ENCODE measurements at regions not wholly inside any gene's neighbourhood (a gene's known extent, or its start where the extent isn't known, plus 50 kb on each side); places are given as distances from the start of the nearest gene placed in this dataset.

- Histone ChIP-seq H3K4me3 (replicated peaks; ENCODE audit: insufficient read depth, low read length) (no peak overlapping the region), H3K27me3 (ENCODE audit: insufficient read depth, poor library complexity, severe bottlenecking) (no peaks in the 10 kb centered on the region), H3K27ac (replicated peaks) (no peak overlapping the region)
- DNase-seq (ENCODE audit: low read depth in 1 of 2, low spot score in 1 of 2): no peak
- no peak for TF ChIP-seq POLR2AphosphoS5 (IDR thresholded peaks at IDR 0.05; ENCODE audit: low read depth)
- TF ChIP-seq, protein P1, sequence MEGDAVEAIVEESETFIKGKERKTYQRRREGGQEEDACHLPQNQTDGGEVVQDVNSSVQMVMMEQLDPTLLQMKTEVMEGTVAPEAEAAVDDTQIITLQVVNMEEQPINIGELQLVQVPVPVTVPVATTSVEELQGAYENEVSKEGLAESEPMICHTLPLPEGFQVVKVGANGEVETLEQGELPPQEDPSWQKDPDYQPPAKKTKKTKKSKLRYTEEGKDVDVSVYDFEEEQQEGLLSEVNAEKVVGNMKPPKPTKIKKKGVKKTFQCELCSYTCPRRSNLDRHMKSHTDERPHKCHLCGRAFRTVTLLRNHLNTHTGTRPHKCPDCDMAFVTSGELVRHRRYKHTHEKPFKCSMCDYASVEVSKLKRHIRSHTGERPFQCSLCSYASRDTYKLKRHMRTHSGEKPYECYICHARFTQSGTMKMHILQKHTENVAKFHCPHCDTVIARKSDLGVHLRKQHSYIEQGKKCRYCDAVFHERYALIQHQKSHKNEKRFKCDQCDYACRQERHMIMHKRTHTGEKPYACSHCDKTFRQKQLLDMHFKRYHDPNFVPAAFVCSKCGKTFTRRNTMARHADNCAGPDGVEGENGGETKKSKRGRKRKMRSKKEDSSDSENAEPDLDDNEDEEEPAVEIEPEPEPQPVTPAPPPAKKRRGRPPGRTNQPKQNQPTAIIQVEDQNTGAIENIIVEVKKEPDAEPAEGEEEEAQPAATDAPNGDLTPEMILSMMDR (IDR thresholded peaks at IDR 0.05; ENCODE audit: insufficient read depth, low read length): no peak
- TF ChIP-seq REST (IDR thresholded peaks at IDR 0.05; ENCODE audit: insufficient replicate concordance, low read depth): no peak
- TF ChIP-seq GABPA (IDR thresholded peaks at IDR 0.05; ENCODE audit: low read depth): no peak
- no peak for TF ChIP-seq SPI1 (IDR thresholded peaks at IDR 0.05; ENCODE audit: borderline replicate concordance, low read depth)
Measured at GRCh38 chr18:44323125-44323524, 357.6 kb upstream of the SETBP1 start.

- TF ChIP-seq GABPA (IDR thresholded peaks at IDR 0.05; ENCODE audit: low read depth): no peak
- no peak for TF ChIP-seq POLR2AphosphoS5 (IDR thresholded peaks at IDR 0.05; ENCODE audit: low read depth)
- no peak for TF ChIP-seq REST (IDR thresholded peaks at IDR 0.05; ENCODE audit: insufficient replicate concordance, low read depth)
- Histone ChIP-seq H3K27ac (replicated peaks) (no peak overlapping the region), H3K4me3 (replicated peaks; ENCODE audit: insufficient read depth, low read length) (no peak overlapping the region), H3K27me3 (ENCODE audit: insufficient read depth, poor library complexity, severe bottlenecking) (no peaks in the 10 kb centered on the region)
- DNase-seq (ENCODE audit: low read depth in 1 of 2, low spot score in 1 of 2): no peak
Measured at GRCh38 chr18:44324361-44324760, 356.3 kb upstream of the SETBP1 start.

GRCh38 chr18:44325903-44326635, 354.6 kb upstream of the SETBP1 start:
- Histone ChIP-seq H3K27ac (replicated peaks) (no peak overlapping the region), H3K27me3 (ENCODE audit: insufficient read depth, poor library complexity, severe bottlenecking) (no peaks in the 10 kb centered on the region), H3K4me3 (replicated peaks; ENCODE audit: insufficient read depth, low read length) (no peak overlapping the region)
- TF ChIP-seq GABPA (IDR thresholded peaks at IDR 0.05; ENCODE audit: low read depth): no peak
- TF ChIP-seq, protein P1 (IDR thresholded peaks at IDR 0.05; ENCODE audit: insufficient read depth, low read length): peak; percentile 48
- peak; percentile 3 to 37 for DNase-seq (ENCODE audit: low read depth in 1 of 2, low spot score in 1 of 2)

DNA sequence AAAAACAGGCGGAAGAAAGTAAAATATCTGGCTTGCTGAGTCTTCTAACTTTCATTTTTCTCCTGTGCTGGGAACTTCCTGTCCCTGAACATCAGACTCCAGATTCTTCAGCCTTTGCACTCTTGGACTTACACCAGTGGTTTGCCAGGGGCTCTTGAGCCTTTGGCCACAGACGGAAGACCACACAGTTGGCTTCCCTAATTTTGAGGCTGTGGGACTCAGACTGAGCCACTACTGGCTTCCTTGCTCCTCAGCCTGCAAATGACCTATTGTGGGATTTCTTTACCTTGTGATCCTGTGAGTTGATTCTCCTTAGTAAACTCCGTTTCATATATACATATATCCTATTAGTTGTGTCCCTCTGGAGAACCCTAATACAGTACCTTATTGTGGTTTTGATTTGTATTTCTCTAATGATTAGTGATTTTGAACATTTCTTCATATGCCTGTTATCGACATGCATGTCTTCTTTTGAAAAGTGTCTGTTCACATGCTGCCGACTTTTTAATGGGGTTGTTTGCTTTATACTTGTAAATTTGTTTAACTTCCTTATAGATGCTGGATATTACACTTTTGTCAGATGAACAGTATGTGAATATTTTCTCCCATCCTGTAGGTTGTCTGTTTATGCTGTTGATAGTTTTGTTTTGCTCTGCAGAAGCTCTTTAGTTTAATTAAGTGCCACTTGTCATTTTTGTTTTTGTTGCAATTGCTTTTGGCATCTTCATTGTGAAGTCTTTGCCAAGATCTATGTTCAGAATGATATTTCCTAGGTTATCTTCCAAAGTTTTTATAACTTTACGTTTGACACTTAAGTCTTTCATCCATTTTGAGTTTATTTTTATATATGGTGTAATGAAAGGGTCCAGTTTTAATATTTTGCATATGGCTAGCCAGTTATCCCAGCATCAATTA, 348.8 kb upstream of the SETBP1 start:
- no peaks in the 10 kb centered on the region for H3K27me3 ChIP-seq (ENCODE audit: insufficient read depth, poor library complexity, severe bottlenecking)
- H3K4me3 ChIP-seq (replicated peaks; ENCODE audit: insufficient read depth, low read length): no peak overlapping the region
- no peak overlapping the region for H3K27ac ChIP-seq (replicated peaks)
- TF ChIP-seq POLR2AphosphoS5 (IDR thresholded peaks at IDR 0.05; ENCODE audit: low read depth): no peak
- TF ChIP-seq SPI1 (IDR thresholded peaks at IDR 0.05; ENCODE audit: borderline replicate concordance, low read depth): no peak
- TF ChIP-seq, protein P1 (IDR thresholded peaks at IDR 0.05; ENCODE audit: insufficient read depth, low read length): no peak
- no peak for TF ChIP-seq REST (IDR thresholded peaks at IDR 0.05; ENCODE audit: insufficient replicate concordance, low read depth)
- TF ChIP-seq GABPA (IDR thresholded peaks at IDR 0.05; ENCODE audit: low read depth): no peak
- DNase-seq (ENCODE audit: low read depth in 1 of 2, low spot score in 1 of 2): no peak

Data from HL-60 (cell line).